ENCODE measurements at regions not wholly inside any gene's neighbourhood (a gene's known extent, or its start where the extent isn't known, plus 50 kb on each side); places are given as distances from the start of the nearest gene placed in this dataset.

GRCh38 chr1:86228546-86228945 lies 72.0 kb upstream of the COL24A1 start:
- DNase-seq: no peak
- TF ChIP-seq CTCF (IDR thresholded peaks at IDR 0.05): no peak

GRCh38 chr1:86227026-86227425 lies 70.5 kb upstream of the COL24A1 start:
- Mint-ChIP-seq H3K27ac (no peak overlapping the region), H3K9me3 (no peaks in the 10 kb centered on the region), H3K36me3 (ENCODE audit: low read depth) (no peaks in the 10 kb centered on the region), H3K4me3 (no peak overlapping the region), H3K27me3 (ENCODE audit: low read depth, poor library complexity) (no peaks in the 10 kb centered on the region), H3K4me1 (peaks cover 5% of the 10 kb centered on the region)
- no peak for TF ChIP-seq CTCF (IDR thresholded peaks at IDR 0.05)
- no peak for DNase-seq

More at GRCh38 chr1:86228546-86228945, 72.0 kb upstream of the COL24A1 start:
- no peaks in the 10 kb centered on the region for H3K27me3 Mint-ChIP-seq (ENCODE audit: low read depth, poor library complexity)
- H3K4me1 Mint-ChIP-seq: peaks cover 5% of the 10 kb centered on the region
- no peak overlapping the region for H3K27ac Mint-ChIP-seq
- no peak overlapping the region for H3K4me3 Mint-ChIP-seq
- H3K36me3 Mint-ChIP-seq (ENCODE audit: low read depth): no peaks in the 10 kb centered on the region
- no peaks in the 10 kb centered on the region for H3K9me3 Mint-ChIP-seq

GRCh38 chr1:86226204-86226603 lies 69.6 kb upstream of the COL24A1 start:
- H3K9me3 Mint-ChIP-seq: no peaks in the 10 kb centered on the region
- no peak for DNase-seq
- no peaks in the 10 kb centered on the region for H3K36me3 Mint-ChIP-seq (ENCODE audit: low read depth)
- H3K27me3 Mint-ChIP-seq (ENCODE audit: low read depth, poor library complexity): no peaks in the 10 kb centered on the region
- H3K4me3 Mint-ChIP-seq: no peak overlapping the region
- H3K4me1 Mint-ChIP-seq: peaks cover 2% of the 10 kb centered on the region
- H3K27ac Mint-ChIP-seq: no peak overlapping the region
- TF ChIP-seq CTCF (IDR thresholded peaks at IDR 0.05): no peak

GRCh38 chr1:86224651-86225310 lies 68.2 kb upstream of the COL24A1 start:
- no peak for TF ChIP-seq CTCF (IDR thresholded peaks at IDR 0.05)
- DNase-seq: no peak
- Mint-ChIP-seq H3K4me3 (no peak overlapping the region), H3K36me3 (ENCODE audit: low read depth) (no peaks in the 10 kb centered on the region), H3K4me1 (no peaks in the 10 kb centered on the region), H3K27ac (no peak overlapping the region), H3K9me3 (no peaks in the 10 kb centered on the region), H3K27me3 (ENCODE audit: low read depth, poor library complexity) (no peaks in the 10 kb centered on the region)

GRCh38 chr1:86218859-86219258 lies 62.3 kb upstream of the COL24A1 start:
- Mint-ChIP-seq H3K4me1 (no peaks in the 10 kb centered on the region), H3K27me3 (ENCODE audit: low read depth, poor library complexity) (peaks cover 3% of the 10 kb centered on the region), H3K27ac (no peak overlapping the region), H3K9me3 (peaks cover 14% of the 10 kb centered on the region), H3K36me3 (ENCODE audit: low read depth) (no peaks in the 10 kb centered on the region), H3K4me3 (no peak overlapping the region)
- no peak for DNase-seq
- no peak for TF ChIP-seq CTCF (IDR thresholded peaks at IDR 0.05)

- DNase-seq: no peak
- peaks cover 14% of the 10 kb centered on the region for H3K9me3 Mint-ChIP-seq
- peaks cover 3% of the 10 kb centered on the region for H3K27me3 Mint-ChIP-seq (ENCODE audit: low read depth, poor library complexity)
- no peak for TF ChIP-seq CTCF (IDR thresholded peaks at IDR 0.05)
- H3K4me3 Mint-ChIP-seq: no peak overlapping the region
- no peaks in the 10 kb centered on the region for H3K36me3 Mint-ChIP-seq (ENCODE audit: low read depth)
- H3K4me1 Mint-ChIP-seq: no peaks in the 10 kb centered on the region
- no peak overlapping the region for H3K27ac Mint-ChIP-seq
Measured at GRCh38 chr1:86214605-86215004, 58.0 kb upstream of the COL24A1 start.
